ENCODE measurements at regions not wholly inside any gene's neighbourhood (a gene's known extent, or its start where the extent isn't known, plus 50 kb on each side); places are given as distances from the start of the nearest gene placed in this dataset.

GRCh38 chrY:15978503-15978902, 1454.2 kb downstream of the NLGN4Y start:
- Histone ChIP-seq H2AFZ (no peak overlapping the region), H3K4me3 (no peak overlapping the region), H3K4me1 (ENCODE audit: insufficient read depth) (no peaks in the 10 kb centered on the region), H3K4me2 (no peak overlapping the region), H4K20me1 (replicated peaks; ENCODE audit: insufficient read depth) (no peaks in the 10 kb centered on the region), H3K36me3 (ENCODE audit: insufficient read depth) (no peaks in the 10 kb centered on the region), H3K79me2 (replicated peaks; ENCODE audit: insufficient read depth) (no peaks in the 10 kb centered on the region), H3F3A (replicated peaks; ENCODE audit: low read depth) (no peaks in the 10 kb centered on the region), H3K27me3 (ENCODE audit: insufficient read depth) (no peaks in the 10 kb centered on the region), H3K9me2 (ENCODE audit: insufficient read depth) (no peaks in the 10 kb centered on the region), H3K27ac (ENCODE audit: low read depth) (no peak overlapping the region)
- no peak for TF ChIP-seq EZH2 (IDR thresholded peaks at IDR 0.05; ENCODE audit: low read depth, unreplicated experiment)
- no peak for TF ChIP-seq POLR2AphosphoS5 (IDR thresholded peaks at IDR 0.05; ENCODE audit: low read depth)
- TF ChIP-seq CREB1 (CRISPR knock-in tag; IDR thresholded peaks at IDR 0.05; ENCODE audit: low read depth): no peak
- no peak for TF ChIP-seq REST (IDR thresholded peaks at IDR 0.05; ENCODE audit: unreplicated experiment)
- TF ChIP-seq ETS1 (IDR thresholded peaks at IDR 0.05): no peak
- TF ChIP-seq EZH2phosphoT487 (IDR thresholded peaks at IDR 0.05; ENCODE audit: unreplicated experiment): no peak
- TF ChIP-seq ZNF462 (CRISPR knock-in tag; IDR thresholded peaks at IDR 0.05): no peak
- TF ChIP-seq NANOG (IDR thresholded peaks at IDR 0.05; ENCODE audit: borderline replicate concordance): no peak
- no peak for TF ChIP-seq JUNB (IDR thresholded peaks at IDR 0.05; ENCODE audit: unreplicated experiment)
- no peak for TF ChIP-seq ZNF114 (CRISPR knock-in tag; IDR thresholded peaks at IDR 0.05)
- no peak for TF ChIP-seq ZNF331 (CRISPR knock-in tag; IDR thresholded peaks at IDR 0.05; ENCODE audit: low read depth)
- no peak for TF ChIP-seq CTCF (conservative IDR thresholded peaks at IDR 0.05; ENCODE audit: low read depth in 2 of 2)
- TF ChIP-seq STAT1 (IDR thresholded peaks at IDR 0.05; ENCODE audit: unreplicated experiment): no peak
- Mint-ChIP-seq H3K36me3 (ENCODE audit: low read depth) (peaks cover 6% of the 10 kb centered on the region; the same call in 2 of the 3 replicates), H3K4me1 (no peaks in the 10 kb centered on the region), H3K27me3 (ENCODE audit: insufficient read depth, low read depth, poor library complexity) (peaks cover 3% of the 10 kb centered on the region), H3K27ac (no peak overlapping the region), H3K4me3 (no peak overlapping the region), H3K9me3 (peaks cover 16% of the 10 kb centered on the region)
- ATAC-seq (no peak), DNase-seq (ENCODE audit: low spot score) (no peak)

Measured in GM23338 (cell line).